WTC11 (cell line): ENCODE measurements at regions not wholly inside any gene's neighbourhood (a gene's known extent, or its start where the extent isn't known, plus 50 kb on each side); places are given as distances from the start of the nearest gene placed in this dataset.

ENCODE experiments used
- ATAC-seq: fragments of 200-7000 bp; cut with Tn5 transposase; 2 replicates; pipeline ENCODE4 v1.10.0; 2021; ENCODE audit warnings: mild to moderate bottlenecking, moderate library complexity
- CTCF ChIA-PET: fragments of 300-600 bp; sonication (Branson Sonifier 250); formaldehyde crosslinking; loops from one replicate; lab custom pipeline; 2021; ENCODE audit warnings: antibody characterized with exemption; lab: Charles Lee
- POLR2A ChIA-PET: fragments of 350-600 bp; sonication (Branson Sonifier 250); formaldehyde crosslinking; loops from one replicate; lab custom pipeline; 2021; ENCODE audit warnings: antibody characterized with exemption; lab: Charles Lee
- DNase-seq: peaks from one replicate; pipeline ENCODE4 v3.0.0; 2021; ENCODE audit warnings: low spot score
- H3K27ac Mint-ChIP-seq: 2 replicates; pipeline ENCODE4 v1.8.0; 2021; ENCODE audit warnings: mixed read lengths
- H3K27me3 Mint-ChIP-seq: 2 replicates; pipeline ENCODE4 v1.8.0; 2021; ENCODE audit warnings: low read depth, mild to moderate bottlenecking, moderate library complexity, mixed read lengths
- H3K36me3 Mint-ChIP-seq: 2 replicates; pipeline ENCODE4 v1.8.0; 2021; ENCODE audit warnings: mixed read lengths
- H3K4me1 Mint-ChIP-seq: 2 replicates; pipeline ENCODE4 v1.8.0; 2022; ENCODE audit warnings: mixed read lengths
- H3K4me3 Mint-ChIP-seq: 2 replicates; pipeline ENCODE4 v1.8.0; 2021; ENCODE audit warnings: mild to moderate bottlenecking, moderate library complexity, mixed read lengths
- H3K9me3 Mint-ChIP-seq: 2 replicates; pipeline ENCODE4 v1.8.0; 2021; ENCODE audit warnings: mixed read lengths
- ESRRA ChIP-seq: sonication (generic); formaldehyde crosslinking; IDR thresholded peaks from 2 replicates; pipeline ENCODE4 v1.8.1; 2022; ENCODE audit warnings: mild to moderate bottlenecking, missing genetic modification reagents, borderline replicate concordance
- FOXP1 ChIP-seq: sonication (generic); formaldehyde crosslinking; IDR thresholded peaks from 2 replicates; pipeline ENCODE4 v1.8.0; 2022; ENCODE audit warnings: missing genetic modification reagents, mild to moderate bottlenecking, moderate library complexity, borderline replicate concordance
- GABPB1 ChIP-seq: sonication (generic); formaldehyde crosslinking; IDR thresholded peaks from 2 replicates; pipeline ENCODE4 v1.8.1; 2023; ENCODE audit warnings: mild to moderate bottlenecking, missing genetic modification reagents
- GRHL2 ChIP-seq: fragments of 250-450 bp; sonication (Bioruptor Pico); IDR thresholded peaks from 2 replicates; pipeline ENCODE4 v1.8.0; 2022; ENCODE audit warnings: mild to moderate bottlenecking, moderate library complexity; ENCODE audit not compliant: insufficient replicate concordance, severe bottlenecking
- KAT7 ChIP-seq: sonication (generic); formaldehyde crosslinking; IDR thresholded peaks from 2 replicates; pipeline ENCODE4 v1.8.1; 2023; ENCODE audit warnings: missing genetic modification reagents, mild to moderate bottlenecking, borderline replicate concordance
- NFYB ChIP-seq: sonication (generic); formaldehyde crosslinking; conservative IDR thresholded peaks from 2 replicates; pipeline ENCODE4 v1.8.0; 2022; ENCODE audit warnings: low read depth, missing genetic modification reagents
- OVOL2 ChIP-seq: fragments of 250-450 bp; sonication (Bioruptor Pico); IDR thresholded peaks from 2 replicates; pipeline ENCODE4 v1.9.0; 2021; ENCODE audit warnings: mild to moderate bottlenecking, borderline replicate concordance
- RORB ChIP-seq: fragments of 250-450 bp; sonication (Bioruptor Pico); IDR thresholded peaks from 2 replicates; pipeline ENCODE4 v1.9.0; 2021; ENCODE audit warnings: mild to moderate bottlenecking
- ZNF219 ChIP-seq: sonication (generic); formaldehyde crosslinking; IDR thresholded peaks from 2 replicates; pipeline ENCODE4 v1.8.0; 2023; ENCODE audit warnings: missing genetic modification reagents, mild to moderate bottlenecking, borderline replicate concordance
- ZNF317 ChIP-seq: sonication (generic); formaldehyde crosslinking; IDR thresholded peaks from 2 replicates; pipeline ENCODE4 v1.8.1; 2023; ENCODE audit warnings: low read depth, mild to moderate bottlenecking, moderate library complexity, missing genetic modification reagents, borderline replicate concordance
- ZNF396 ChIP-seq: fragments of 250-450 bp; sonication (Bioruptor Pico); IDR thresholded peaks from 2 replicates; pipeline ENCODE4 v1.8.0; 2021; ENCODE audit warnings: mild to moderate bottlenecking, moderate library complexity, borderline replicate concordance
- TF ChIP-seq, protein P1 (sequence below): fragments of 250-450 bp; sonication (Bioruptor Pico); IDR thresholded peaks from 2 replicates; pipeline ENCODE4 v1.9.0; 2021; ENCODE audit warnings: mild to moderate bottlenecking
- TF ChIP-seq, protein P2 (sequence below): sonication (generic); formaldehyde crosslinking; IDR thresholded peaks from 2 replicates; pipeline ENCODE4 v1.8.0; 2023; ENCODE audit warnings: missing genetic modification reagents
- TF ChIP-seq, protein P3 (sequence below): sonication (generic); formaldehyde crosslinking; IDR thresholded peaks from 2 replicates; pipeline ENCODE4 v1.8.0; 2023; ENCODE audit warnings: mild to moderate bottlenecking, missing genetic modification reagents
- TF ChIP-seq, protein P4 (sequence below): sonication (generic); formaldehyde crosslinking; IDR thresholded peaks from 2 replicates; pipeline ENCODE4 v1.8.0; 2022; ENCODE audit warnings: mild to moderate bottlenecking, missing genetic modification reagents
- TF ChIP-seq, protein P5 (sequence below): sonication (generic); formaldehyde crosslinking; IDR thresholded peaks from 2 replicates; pipeline ENCODE4 v1.8.1; 2022; ENCODE audit warnings: low read depth, missing genetic modification reagents, borderline replicate concordance

DNA sequence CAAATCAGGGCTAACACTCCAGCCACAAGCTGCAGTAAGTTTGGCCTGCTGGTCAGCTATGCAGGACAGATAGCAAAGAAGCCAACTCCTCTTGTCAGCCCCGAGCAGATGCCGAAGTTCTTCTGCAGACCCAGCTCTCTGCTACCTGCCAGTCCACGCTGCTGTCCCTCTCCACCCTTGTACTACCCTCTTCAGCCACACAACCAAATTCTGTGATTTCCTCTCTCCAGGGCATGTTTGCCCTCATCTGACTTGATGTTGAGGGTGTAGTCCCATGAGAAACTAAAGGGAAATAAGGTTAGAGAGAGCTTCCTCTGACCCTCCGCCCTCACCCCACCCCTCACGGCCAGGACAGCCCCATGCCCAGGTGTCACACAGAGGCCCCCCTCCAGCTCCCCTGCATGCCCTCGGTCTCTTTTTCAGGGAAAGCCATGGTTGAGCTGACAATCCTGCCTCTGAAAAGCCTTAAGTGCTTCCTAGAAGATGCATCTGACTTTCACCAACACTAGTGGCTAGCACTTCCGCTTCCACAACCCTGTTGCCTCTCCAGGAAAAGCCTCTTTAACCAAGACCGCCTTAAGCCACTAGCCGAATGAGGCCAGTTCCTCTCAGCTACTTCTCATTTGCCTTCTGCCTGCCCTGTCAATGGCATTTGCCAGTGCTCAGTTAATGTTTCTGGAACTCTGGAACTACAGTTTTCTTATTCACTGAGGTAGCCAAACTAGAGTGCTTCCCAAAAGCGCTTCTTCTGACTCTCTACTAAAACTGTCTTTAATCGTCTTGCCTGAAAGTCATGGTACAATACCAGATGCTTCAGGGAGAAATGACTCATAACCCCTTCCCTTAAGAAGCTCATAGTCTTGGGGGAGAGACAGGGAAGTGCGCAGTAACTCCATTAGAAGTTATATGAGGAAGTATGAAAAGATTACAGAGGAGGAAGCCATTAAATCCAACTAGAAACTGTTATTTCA, 300.4 kb upstream of the STT3B start:
- H3K4me1 Mint-ChIP-seq: no peaks in the 10 kb centered on the region
- H3K36me3 Mint-ChIP-seq: no peaks in the 10 kb centered on the region
- H3K27me3 Mint-ChIP-seq: no peaks in the 10 kb centered on the region
- CTCF ChIA-PET: interaction anchor here (0.6 kb wide), 1 partner anchor 30 kb away, joined by 4 read pairs; no protein-coding TSS in a partner anchor
- TF ChIP-seq, protein P1, sequence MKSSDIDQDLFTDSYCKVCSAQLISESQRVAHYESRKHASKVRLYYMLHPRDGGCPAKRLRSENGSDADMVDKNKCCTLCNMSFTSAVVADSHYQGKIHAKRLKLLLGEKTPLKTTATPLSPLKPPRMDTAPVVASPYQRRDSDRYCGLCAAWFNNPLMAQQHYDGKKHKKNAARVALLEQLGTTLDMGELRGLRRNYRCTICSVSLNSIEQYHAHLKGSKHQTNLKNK (CRISPR knock-in tag): no peak
- no peak for TF ChIP-seq OVOL2 (CRISPR knock-in tag)
- TF ChIP-seq, protein P2, sequence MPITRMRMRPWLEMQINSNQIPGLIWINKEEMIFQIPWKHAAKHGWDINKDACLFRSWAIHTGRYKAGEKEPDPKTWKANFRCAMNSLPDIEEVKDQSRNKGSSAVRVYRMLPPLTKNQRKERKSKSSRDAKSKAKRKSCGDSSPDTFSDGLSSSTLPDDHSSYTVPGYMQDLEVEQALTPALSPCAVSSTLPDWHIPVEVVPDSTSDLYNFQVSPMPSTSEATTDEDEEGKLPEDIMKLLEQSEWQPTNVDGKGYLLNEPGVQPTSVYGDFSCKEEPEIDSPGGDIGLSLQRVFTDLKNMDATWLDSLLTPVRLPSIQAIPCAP (CRISPR knock-in tag): no peak
- TF ChIP-seq NFYB (CRISPR knock-in tag): no peak
- no peak for TF ChIP-seq KAT7 (CRISPR knock-in tag)
- no peak for TF ChIP-seq ZNF396
- TF ChIP-seq, all 79 proteins: peak for 0
- no peak overlapping the region for H3K27ac Mint-ChIP-seq
- POLR2A ChIA-PET: no interaction called here
- no peaks in the 10 kb centered on the region; the same call in 1 of the 2 replicates for H3K9me3 Mint-ChIP-seq
- H3K4me3 Mint-ChIP-seq: no peak overlapping the region
- DNase-seq (no peak), ATAC-seq (peak; percentile 47; the same call in 1 of the 2 replicates)

DNA sequence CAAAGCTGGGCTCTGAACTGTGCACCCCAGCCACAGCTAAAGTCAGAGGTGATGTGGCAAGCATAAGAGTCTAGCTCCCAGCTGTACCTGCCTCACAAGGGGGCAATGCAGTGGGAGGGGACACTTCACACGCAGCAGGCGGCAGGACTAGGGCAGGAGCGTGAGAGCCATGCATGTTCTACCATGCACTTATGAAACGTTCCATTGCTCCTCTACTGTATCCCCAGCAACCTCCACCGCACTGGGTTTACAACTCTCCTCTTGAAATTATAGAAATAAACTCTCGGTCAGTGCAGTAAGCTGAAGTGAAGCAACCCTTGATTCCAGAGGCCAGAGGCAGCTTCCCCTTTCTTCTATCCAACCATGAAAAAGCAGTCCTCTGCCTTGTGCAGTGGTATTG, 298.6 kb upstream of the STT3B start:
- ATAC-seq: no peak
- no peak overlapping the region for H3K4me3 Mint-ChIP-seq
- H3K9me3 Mint-ChIP-seq: no peaks in the 10 kb centered on the region
- TF ChIP-seq, protein P3, sequence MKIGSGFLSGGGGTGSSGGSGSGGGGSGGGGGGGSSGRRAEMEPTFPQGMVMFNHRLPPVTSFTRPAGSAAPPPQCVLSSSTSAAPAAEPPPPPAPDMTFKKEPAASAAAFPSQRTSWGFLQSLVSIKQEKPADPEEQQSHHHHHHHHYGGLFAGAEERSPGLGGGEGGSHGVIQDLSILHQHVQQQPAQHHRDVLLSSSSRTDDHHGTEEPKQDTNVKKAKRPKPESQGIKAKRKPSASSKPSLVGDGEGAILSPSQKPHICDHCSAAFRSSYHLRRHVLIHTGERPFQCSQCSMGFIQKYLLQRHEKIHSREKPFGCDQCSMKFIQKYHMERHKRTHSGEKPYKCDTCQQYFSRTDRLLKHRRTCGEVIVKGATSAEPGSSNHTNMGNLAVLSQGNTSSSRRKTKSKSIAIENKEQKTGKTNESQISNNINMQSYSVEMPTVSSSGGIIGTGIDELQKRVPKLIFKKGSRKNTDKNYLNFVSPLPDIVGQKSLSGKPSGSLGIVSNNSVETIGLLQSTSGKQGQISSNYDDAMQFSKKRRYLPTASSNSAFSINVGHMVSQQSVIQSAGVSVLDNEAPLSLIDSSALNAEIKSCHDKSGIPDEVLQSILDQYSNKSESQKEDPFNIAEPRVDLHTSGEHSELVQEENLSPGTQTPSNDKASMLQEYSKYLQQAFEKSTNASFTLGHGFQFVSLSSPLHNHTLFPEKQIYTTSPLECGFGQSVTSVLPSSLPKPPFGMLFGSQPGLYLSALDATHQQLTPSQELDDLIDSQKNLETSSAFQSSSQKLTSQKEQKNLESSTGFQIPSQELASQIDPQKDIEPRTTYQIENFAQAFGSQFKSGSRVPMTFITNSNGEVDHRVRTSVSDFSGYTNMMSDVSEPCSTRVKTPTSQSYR (CRISPR knock-in tag): no peak
- TF ChIP-seq GABPB1 (CRISPR knock-in tag): no peak
- TF ChIP-seq RORB (CRISPR knock-in tag): no peak
- no peak for TF ChIP-seq FOXP1 (CRISPR knock-in tag)
- TF ChIP-seq, protein P4, sequence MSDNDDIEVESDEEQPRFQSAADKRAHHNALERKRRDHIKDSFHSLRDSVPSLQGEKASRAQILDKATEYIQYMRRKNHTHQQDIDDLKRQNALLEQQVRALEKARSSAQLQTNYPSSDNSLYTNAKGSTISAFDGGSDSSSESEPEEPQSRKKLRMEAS (CRISPR knock-in tag): no peak
- TF ChIP-seq, protein P5, sequence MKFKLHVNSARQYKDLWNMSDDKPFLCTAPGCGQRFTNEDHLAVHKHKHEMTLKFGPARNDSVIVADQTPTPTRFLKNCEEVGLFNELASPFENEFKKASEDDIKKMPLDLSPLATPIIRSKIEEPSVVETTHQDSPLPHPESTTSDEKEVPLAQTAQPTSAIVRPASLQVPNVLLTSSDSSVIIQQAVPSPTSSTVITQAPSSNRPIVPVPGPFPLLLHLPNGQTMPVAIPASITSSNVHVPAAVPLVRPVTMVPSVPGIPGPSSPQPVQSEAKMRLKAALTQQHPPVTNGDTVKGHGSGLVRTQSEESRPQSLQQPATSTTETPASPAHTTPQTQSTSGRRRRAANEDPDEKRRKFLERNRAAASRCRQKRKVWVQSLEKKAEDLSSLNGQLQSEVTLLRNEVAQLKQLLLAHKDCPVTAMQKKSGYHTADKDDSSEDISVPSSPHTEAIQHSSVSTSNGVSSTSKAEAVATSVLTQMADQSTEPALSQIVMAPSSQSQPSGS (CRISPR knock-in tag): no peak
- TF ChIP-seq ESRRA (CRISPR knock-in tag): no peak
- no peak for TF ChIP-seq GRHL2 (CRISPR knock-in tag)
- no peak for TF ChIP-seq ZNF219
- no peak for TF ChIP-seq ZNF317
- TF ChIP-seq, all 79 proteins: peak for 0
- ChIA-PET POLR2A (no interaction called here), CTCF (no interaction called here)
- H3K27me3 Mint-ChIP-seq: no peaks in the 10 kb centered on the region
- peaks cover 10% of the 10 kb centered on the region for H3K4me1 Mint-ChIP-seq
- no peaks in the 10 kb centered on the region for H3K36me3 Mint-ChIP-seq
- DNase-seq: no peak
- H3K27ac Mint-ChIP-seq: no peak overlapping the region
